PFSK-1 (cell line): ENCODE measurements at regions not wholly inside any gene's neighbourhood (a gene's known extent, or its start where the extent isn't known, plus 50 kb on each side); places are given as distances from the start of the nearest gene placed in this dataset.

Experiments used
- FOXP2 ChIP-seq: optimal IDR thresholded peaks from 2 replicates; pipeline ENCODE3; 2011; ENCODE audit warnings: borderline replicate concordance, control low read depth, inconsistent platforms; ENCODE audit not compliant: insufficient read depth; ENCODE audit errors: extremely low read length, extremely low read depth
- POLR2AphosphoS5 ChIP-seq: IDR thresholded peaks from 2 replicates; pipeline ENCODE4 v1.6.1; 2012; ENCODE audit warnings: low read depth, mild to moderate bottlenecking, control low read depth, low read length, moderate library complexity
- SIN3A ChIP-seq: IDR thresholded peaks from 2 replicates; pipeline ENCODE4 v1.6.1; 2012; ENCODE audit warnings: mild to moderate bottlenecking, low read length, moderate library complexity, borderline replicate concordance; ENCODE audit not compliant: insufficient read depth
- TAF1 ChIP-seq: IDR thresholded peaks from 2 replicates; pipeline ENCODE4 v1.6.1; 2012; ENCODE audit warnings: low read length, control low read depth, borderline replicate concordance; ENCODE audit not compliant: insufficient read depth
- TF ChIP-seq, protein P1 (sequence below), 2 experiments: IDR thresholded peaks; 2 replicates each; pipeline versions ENCODE4 v1.6.1 to v1.8.0; 2011 to 2012; ENCODE audit warnings: low read depth in 2 of 2, low read length in 2 of 2, control low read depth in 1 of 2, inconsistent platforms in 1 of 2, mild to moderate bottlenecking in 1 of 2, moderate library complexity in 1 of 2; ENCODE audit not compliant: insufficient read depth in 1 of 2

GRCh38 chr2:149814049-149814448 is 226.5 kb upstream of the MMADHC start:
- TF ChIP-seq, protein P1, sequence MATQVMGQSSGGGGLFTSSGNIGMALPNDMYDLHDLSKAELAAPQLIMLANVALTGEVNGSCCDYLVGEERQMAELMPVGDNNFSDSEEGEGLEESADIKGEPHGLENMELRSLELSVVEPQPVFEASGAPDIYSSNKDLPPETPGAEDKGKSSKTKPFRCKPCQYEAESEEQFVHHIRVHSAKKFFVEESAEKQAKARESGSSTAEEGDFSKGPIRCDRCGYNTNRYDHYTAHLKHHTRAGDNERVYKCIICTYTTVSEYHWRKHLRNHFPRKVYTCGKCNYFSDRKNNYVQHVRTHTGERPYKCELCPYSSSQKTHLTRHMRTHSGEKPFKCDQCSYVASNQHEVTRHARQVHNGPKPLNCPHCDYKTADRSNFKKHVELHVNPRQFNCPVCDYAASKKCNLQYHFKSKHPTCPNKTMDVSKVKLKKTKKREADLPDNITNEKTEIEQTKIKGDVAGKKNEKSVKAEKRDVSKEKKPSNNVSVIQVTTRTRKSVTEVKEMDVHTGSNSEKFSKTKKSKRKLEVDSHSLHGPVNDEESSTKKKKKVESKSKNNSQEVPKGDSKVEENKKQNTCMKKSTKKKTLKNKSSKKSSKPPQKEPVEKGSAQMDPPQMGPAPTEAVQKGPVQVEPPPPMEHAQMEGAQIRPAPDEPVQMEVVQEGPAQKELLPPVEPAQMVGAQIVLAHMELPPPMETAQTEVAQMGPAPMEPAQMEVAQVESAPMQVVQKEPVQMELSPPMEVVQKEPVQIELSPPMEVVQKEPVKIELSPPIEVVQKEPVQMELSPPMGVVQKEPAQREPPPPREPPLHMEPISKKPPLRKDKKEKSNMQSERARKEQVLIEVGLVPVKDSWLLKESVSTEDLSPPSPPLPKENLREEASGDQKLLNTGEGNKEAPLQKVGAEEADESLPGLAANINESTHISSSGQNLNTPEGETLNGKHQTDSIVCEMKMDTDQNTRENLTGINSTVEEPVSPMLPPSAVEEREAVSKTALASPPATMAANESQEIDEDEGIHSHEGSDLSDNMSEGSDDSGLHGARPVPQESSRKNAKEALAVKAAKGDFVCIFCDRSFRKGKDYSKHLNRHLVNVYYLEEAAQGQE (IDR thresholded peaks at IDR 0.05; ENCODE audit: insufficient read depth in 1 of 2, low read depth in 2 of 2, low read length in 2 of 2) = no peak
- TF ChIP-seq SIN3A (no peak), POLR2AphosphoS5 (no peak), TAF1 (no peak), FOXP2 (no peak)

DNA sequence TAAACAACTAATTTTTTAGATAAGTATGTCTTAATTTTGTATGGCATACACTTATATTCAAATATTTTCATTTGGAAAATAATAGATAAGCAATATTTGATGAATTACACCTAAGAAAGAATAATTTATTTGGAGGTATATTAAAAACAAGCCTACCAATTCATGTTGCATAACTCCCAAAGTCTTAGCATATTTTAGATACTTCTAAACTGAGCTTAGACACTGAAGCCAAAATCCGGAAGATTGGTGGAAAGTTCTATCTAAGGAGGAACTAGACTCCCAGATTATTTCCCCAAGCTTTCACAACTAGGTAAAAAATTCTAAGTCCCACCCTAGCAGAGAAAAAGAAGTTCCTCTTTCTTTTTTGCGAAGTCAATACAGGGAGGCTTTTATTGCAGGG is 221.0 kb upstream of the MMADHC start:
- TF ChIP-seq TAF1 (no peak), FOXP2 (no peak), SIN3A (no peak), POLR2AphosphoS5 (no peak)
- TF ChIP-seq, protein P1 (IDR thresholded peaks at IDR 0.05; ENCODE audit: insufficient read depth in 1 of 2, low read depth in 2 of 2, low read length in 2 of 2) = no peak

DNA sequence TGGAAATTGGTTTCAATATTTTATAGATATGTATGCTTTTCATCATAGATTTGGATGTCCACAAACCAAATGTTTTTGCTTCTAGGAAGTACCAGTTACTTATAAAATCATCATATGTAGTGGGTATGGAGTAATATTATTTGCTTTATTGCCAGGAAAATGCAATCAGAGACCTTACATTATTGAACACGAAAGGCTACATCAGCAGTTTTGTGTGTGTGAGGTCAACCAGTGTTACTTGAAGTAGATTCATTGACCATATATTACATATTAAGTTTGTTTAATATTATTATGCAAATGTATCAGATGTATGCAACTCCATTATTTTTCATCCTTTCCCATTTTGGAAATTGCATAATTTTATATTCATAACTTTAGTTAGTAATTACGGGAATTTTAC is 219.1 kb upstream of the MMADHC start:
- TF ChIP-seq FOXP2 (no peak), POLR2AphosphoS5 (no peak), SIN3A (no peak), TAF1 (no peak)
- TF ChIP-seq, protein P1 (IDR thresholded peaks at IDR 0.05; ENCODE audit: insufficient read depth in 1 of 2, low read depth in 2 of 2, low read length in 2 of 2) = no peak

GRCh38 chr2:149800624-149801542 is 213.3 kb upstream of the MMADHC start:
- TF ChIP-seq TAF1 (no peak), POLR2AphosphoS5 (no peak), SIN3A (no peak), FOXP2 (no peak)
- TF ChIP-seq, protein P1 (IDR thresholded peaks at IDR 0.05; ENCODE audit: insufficient read depth in 1 of 2, low read depth in 2 of 2, low read length in 2 of 2) = no peak
